CD4-positive, alpha-beta T cell treated with Interleukin-21 for 1 hour (primary cell): ENCODE measurements at regions not wholly inside any gene's neighbourhood (a gene's known extent, or its start where the extent isn't known, plus 50 kb on each side); places are given as distances from the start of the nearest gene placed in this dataset.
"Not testable (repeated sequence)": the region's sequence is repeated elsewhere in the genome, so short reads cannot be mapped to it uniquely, and the experiment has no call there.

ENCODE experiments used
- DNase-seq: peaks from one replicate; pipeline ENCODE4 v3.0.0-alpha.2; 2020

DNA sequence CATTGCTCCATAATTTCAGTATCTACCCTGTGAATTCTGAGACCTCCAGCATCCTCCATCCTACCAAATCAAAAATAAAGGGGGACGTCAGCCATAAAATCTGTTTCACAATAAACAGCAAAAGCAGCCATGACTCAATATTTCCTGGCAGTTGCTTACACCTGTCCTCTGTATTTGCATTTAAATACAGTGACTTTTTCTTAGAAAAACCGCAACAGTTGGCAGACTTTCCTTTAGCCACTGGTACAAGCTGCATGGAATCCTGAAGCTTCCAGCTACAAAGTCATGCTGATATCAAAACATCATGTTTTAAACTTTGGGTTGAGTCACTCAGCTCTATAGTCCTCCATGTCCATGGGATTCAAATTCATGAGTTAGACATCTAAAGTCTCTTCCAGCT, 278.0 kb upstream of the KAZN start:
- no peak for DNase-seq

DNA sequence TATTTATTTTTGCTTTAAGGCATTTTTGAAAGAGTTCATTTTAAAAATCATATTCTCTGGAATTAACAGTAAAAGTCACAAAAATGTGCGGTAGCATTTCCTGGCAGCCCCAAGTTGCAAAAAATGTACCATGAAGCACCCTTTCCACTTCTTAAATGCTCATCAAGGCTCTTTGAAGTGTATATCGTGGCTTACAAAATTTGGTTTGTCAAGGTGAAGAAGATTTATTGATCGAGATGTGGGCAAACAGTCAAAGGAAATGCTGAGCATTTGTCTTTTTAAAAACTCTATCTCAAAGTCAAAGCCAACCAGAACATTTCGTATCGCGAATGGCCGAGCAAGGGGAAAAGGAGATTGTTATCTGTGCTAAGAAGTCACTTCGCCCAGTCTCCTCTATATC, 277.5 kb upstream of the KAZN start:
- no peak for DNase-seq

- DNase-seq, result no peak
Measured at GRCh38 chr1:14321422-14321821, 277.1 kb upstream of the KAZN start.

GRCh38 chr1:14323568-14324247, 274.8 kb upstream of the KAZN start:
- DNase-seq, result no peak

DNA sequence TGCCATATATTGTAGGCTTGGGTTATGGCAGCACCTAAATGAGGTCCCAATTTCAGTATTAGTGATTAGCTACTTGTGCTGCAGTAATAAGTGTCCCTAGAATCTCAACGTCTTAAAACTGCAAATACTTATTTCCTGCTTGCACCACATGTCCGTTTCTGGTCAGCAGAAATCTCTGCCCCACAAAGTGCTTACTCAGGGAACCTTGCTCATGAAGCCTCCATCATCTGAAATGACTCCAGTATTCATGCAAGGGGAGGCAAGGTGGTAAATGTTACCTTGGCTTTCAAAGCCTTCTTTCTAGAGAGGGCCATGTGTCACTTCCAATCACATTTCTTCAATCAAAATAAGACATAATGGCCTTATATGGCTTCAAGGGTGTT, 274.2 kb upstream of the KAZN start:
- DNase-seq, result no peak

DNA sequence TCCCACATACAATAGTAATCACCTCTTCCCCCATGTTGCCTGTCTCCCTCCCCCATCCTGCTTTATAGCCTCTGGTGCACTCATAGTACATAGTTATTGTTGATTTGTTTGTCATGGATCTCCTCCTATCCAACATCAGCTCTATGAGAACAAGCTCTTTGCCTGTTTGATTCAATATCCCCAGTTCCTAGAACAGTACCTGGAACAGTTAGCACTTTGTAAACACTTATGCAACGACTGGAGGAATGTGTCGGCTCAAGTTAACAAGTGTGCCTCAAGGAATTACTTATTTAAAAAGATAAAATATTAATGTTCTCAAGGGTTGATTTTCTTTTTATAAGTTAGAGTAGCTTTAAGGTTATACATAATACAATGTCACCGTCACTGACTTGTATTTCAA, 271.6 kb upstream of the KAZN start:
- DNase-seq, result no peak

GRCh38 chr1:14328685-14329084, 269.8 kb upstream of the KAZN start:
- no peak for DNase-seq

DNA sequence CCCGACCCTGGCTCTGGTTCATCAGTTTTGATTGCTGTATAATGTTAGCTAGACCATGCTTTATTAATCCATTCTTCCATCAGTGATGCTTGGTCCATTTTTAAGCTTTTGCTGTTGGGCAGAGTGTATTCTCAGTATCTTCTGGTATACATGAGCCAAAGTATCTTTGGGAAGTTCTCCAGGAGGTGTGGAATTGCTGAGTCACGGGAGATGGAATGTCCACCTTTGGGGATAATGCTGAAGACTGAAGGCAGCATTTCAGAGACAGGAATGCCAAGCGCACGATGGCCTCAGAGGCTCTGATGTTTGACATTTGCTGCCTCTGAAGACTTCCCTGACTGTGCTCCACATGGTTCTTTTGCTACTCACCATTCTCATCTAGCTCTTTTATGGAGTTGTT, 266.3 kb upstream of the KAZN start:
- DNase-seq, result no peak

- DNase-seq, result no peak
Measured at GRCh38 chr1:14334336-14335176, 263.9 kb upstream of the KAZN start.

- DNase-seq, result no peak
Measured at GRCh38 chr1:14338509-14338908, 260.0 kb upstream of the KAZN start.

DNA sequence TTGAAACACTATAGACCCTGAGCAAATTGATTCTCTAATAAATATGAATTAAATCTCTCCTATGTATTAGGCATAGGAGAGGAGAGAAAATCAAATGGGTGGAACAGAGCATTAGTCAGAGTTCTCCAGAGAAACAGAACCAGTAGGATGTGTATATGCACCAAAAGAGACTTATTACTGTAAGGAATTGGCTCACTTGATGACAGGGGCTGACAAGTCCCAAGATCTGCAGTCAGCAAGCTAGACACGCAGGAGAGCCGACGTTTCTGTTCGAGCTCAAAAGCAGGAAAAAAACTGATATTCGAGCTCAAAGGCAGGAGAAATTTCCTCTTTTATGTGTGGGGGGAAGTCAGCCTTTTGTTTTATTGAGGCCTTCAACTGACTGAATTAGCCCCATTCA, 259.2 kb upstream of the KAZN start:
- no peak for DNase-seq

DNA sequence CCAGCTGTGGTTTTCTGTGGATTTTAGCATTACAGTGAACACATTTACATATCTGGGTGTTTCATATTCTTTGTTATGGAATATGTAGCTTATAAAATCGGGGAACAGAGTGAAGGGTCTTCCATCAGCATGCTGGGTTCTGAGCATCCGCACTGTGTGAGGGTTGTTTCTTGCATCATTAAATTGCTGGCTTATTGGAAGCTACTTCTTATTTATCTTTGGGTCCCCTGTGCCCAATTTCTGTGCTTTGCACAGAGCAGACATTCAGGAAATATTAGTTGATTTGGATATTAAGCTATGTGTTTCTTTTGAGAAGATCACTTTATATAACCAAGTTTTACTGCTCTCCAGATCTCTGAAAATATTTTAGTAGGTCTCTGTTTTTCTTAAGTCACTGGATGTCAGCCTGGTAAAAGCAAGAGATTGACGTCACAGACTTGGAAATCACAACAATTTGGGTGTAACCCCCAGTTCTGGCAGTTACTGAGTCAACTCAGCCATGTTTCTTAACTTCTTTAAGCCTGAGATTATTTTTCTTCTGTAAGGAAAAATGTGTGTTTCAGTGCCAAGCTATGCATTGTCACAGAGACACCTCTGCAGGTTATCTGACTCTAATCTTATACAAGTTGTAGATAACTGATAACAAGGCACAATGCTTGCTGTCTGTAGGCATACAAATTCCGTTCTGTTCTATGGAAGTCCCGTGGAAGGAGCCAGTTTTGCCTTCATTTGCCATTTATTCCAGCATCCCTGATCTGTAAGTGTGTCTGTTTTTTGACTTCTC, 258.3 kb upstream of the KAZN start:
- no peak for DNase-seq

- no peak for DNase-seq
Measured at GRCh38 chr1:14341147-14341546, 257.3 kb upstream of the KAZN start.

DNA sequence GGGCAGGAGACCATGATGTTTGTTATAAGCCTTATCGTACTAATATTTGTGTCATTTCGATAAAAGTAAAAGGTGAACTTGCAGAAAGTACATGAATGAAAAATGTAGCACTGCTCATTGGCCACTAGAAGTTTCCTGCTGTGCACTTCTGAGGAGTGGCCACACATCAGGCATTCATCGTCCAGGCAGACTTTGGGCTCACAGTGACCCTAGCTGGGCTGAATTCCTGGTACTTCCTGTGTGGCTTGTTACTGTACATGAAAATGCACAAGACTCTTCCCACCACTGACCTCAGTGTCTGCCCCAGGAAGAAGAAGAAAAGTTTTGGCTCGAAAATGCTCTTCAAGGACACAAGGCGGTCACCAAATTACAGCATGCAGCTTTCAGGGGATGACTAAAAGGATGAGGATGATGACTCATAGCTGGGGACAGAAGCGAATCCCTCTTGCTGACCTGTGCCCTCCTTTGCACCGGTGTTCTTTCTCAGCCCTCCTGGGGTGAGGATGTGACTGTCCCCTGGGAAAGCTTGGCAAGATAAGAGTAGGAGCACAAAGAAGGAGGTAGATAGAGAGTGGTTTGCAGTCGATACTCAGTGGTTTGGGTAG, 252.4 kb upstream of the KAZN start:
- no peak for DNase-seq

GRCh38 chr1:14347186-14347585, 251.3 kb upstream of the KAZN start:
- no peak for DNase-seq

GRCh38 chr1:14347776-14348175, 250.7 kb upstream of the KAZN start:
- DNase-seq, result no peak

- no peak for DNase-seq
Measured at GRCh38 chr1:14350197-14350596, 248.3 kb upstream of the KAZN start.

DNA sequence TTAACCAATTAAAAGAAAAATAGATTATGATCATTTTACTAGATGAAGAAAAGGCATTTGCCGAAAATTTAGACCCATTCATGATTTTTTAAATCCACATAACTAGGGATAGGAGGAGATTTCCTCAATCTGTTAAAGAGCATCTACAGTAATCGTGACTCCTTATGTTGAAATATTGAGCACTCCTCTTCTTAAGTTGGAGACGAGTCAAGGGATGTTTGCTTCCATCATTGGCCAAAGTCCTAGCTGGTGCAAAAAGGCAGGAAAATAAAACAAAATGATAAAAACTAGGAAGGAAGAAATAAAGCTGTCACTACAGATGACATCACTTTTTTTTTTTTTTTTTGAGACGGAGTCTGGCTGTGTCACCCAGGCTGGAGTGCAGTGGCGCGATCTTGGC, 245.6 kb upstream of the KAZN start:
- DNase-seq, result no peak

- DNase-seq, result not testable (repeated sequence)
Measured at GRCh38 chr1:14361005-14361404, 237.5 kb upstream of the KAZN start.

GRCh38 chr1:14362331-14362730, 236.2 kb upstream of the KAZN start:
- DNase-seq, result no peak

DNA sequence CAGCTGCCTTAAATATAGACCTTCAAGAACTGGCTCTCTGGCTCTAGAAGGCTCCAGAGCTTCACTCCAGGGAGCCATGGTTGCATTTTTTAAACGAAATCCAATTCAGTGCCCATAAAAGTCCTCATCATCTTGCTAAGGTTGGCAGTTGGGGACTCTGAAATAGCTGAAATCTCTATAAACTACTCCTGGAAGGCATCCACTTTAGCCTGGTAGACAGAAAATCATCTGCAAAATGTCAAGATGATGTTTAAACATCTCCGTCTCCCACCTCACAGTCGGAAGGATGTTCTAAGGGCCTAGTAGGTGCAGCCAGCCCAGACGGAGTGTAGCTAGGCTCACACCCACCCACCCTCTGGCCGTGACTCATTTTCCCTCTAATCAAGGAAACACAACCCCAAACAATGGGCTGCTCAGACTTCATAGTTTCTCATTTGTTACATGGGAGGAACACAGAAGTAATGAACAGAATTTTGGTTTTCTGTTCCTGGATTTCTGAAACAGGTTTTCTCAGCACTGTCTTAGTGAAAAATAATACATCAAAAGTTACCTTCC, 235.4 kb upstream of the KAZN start:
- no peak for DNase-seq

DNA sequence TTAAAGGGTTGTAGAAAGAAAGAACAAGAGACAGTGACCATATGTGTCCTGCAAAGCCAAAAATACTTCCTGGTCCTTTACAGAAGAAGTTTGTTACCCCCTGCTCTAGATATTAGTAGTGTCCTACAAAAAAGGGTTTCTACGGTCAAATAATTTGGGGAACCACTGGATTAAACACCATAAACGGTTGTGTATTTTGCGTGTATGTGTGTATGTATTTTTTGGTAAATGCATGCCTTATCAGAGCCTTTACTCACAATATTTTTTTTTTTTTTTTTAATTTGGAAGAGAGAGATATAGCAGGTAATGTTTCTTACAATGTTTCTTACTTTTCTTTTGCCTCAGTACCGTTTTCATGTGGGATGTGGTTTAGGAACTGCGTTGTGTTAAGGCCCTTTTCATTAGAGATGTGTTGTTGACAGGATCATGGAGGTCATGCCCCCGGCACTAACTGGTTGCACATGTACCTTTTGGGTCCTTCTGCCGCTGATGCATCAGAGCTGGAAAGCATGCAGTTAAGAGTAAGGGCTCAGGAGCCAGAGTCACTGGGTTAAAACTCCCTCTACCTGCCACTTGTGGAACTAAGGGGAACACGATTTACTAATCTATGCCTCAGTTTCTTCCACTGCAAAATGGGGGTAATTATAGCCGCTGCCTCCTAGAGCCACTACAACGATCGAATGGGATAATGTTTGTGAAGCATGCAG, 234.6 kb upstream of the KAZN start:
- no peak for DNase-seq
